DMS79 (cell line): ENCODE measurements at regions not wholly inside any gene's neighbourhood (a gene's known extent, or its start where the extent isn't known, plus 50 kb on each side); places are given as distances from the start of the nearest gene placed in this dataset.
"Not testable (repeated sequence)": the region's sequence is repeated elsewhere in the genome, so short reads cannot be mapped to it uniquely, and the experiment has no call there.

Experiments
- DNase-seq: peaks from one replicate; lab custom pipeline; 2025; lab: John Stamatoyannopoulos, UW

DNA sequence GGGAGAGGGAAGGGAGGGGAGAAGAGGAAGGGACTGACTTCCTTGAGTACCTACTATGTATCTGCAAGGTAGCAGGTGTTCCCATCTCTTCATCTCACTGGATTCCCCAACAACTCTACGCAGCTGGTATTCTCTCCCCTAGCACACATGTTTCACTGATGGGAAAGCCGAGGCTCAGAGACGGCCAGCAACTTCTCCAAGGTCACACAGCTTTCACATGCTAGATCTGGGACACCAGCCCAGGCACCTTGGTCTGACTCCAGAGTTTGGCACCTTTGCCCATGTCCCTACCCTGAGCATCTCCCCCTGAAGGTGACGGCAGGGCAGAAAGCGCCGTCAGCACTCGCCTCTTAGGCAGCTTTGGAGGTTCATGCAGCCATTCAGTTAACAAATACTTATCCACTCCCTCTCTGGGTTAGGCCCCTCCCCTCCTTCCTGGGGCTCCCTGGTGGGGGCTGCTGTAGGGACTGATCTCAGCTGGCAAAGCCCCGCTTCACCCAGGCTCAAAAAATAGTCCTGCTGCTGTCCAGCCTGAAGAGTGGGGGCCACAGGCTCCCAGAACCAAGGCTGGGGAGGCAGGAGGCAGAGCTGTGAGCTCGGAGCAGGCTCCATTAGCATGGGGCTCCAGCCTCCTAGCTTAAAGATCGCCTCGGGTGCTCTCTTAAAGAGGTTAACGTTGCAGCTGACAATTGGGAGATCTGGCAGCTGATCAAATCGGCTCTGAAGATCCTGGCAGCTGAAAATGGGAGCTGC is 79.4 kb downstream of the IGLL1 start:
- DNase-seq, result no peak

DNA sequence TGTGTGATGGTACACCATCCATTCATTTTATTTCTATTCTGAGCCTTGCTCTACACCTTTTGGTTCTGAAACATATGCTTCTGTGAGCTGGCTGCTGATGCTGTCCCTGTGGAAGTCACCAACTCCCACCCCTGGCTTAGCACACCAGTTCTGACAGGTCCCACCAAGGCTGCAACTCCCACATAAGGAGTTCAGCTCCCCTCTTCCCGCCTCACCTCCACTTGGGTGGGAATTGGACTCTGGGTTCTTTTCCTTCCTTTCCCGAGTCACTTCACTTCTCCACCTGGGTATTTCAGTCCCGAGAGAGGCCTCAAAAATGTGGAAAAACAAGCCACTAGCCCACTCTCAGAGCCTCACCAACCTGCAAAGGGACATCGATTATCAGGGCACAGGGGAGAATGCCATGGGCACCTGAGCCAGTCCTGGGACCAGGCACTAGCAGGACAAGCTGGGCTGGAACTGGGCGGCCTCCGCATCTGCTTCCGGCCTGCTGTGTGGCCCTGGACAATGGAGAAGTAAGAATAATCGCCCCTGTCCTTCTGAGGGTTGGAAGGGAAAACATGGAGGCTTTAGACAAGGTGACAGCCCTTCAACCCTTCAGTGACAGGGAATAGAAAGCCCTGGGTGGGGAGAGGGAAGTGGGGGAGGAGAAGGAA is 80.1 kb downstream of the IGLL1 start:
- DNase-seq, result no peak

DNA sequence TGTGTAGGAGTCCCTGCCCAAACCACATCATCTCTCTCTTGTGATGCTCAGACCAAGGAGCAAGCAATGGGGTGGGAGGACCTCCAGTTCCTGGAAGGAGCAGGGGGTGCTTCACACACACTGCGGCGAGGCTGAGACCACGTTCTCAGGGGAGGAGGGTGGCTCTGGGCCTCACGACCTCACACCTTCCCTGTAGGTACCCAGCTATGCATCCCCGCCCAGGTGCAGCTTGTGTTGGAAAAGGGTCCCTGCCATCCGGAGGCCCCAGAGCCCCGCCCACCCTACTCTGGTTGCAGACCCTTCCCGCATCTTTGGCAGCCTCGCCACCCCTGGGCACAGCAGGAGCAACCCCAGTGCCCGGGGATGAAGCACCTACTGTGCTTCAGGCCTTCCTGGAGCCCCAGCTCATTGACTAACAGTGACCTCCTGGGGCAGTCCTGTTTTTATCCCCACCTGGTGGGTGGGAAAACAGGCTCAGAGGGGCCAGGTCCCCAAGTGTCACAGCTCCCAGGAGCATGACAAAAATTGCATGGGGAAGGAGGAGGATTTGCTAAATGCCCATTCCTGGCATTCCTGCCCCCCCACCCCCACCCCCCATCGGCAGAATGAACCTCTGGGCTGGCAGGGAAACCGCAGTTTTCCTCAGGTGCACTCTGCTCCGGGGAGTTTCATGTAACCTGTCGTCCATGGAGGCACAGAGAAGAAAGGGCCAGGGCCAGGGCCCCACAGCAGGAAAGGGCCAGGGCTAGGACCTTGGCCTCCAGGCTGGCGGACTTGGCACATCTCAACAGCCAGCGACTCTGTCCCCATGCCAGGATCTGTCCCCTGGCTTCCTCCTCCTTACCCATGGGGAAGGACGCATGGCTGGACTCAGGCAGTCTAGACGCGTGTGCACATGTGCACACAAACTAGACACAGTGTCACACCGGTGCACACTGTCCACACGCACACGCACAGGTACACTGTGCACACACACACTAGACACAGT is 81.0 kb downstream of the IGLL1 start:
- DNase-seq, result no peak

DNA sequence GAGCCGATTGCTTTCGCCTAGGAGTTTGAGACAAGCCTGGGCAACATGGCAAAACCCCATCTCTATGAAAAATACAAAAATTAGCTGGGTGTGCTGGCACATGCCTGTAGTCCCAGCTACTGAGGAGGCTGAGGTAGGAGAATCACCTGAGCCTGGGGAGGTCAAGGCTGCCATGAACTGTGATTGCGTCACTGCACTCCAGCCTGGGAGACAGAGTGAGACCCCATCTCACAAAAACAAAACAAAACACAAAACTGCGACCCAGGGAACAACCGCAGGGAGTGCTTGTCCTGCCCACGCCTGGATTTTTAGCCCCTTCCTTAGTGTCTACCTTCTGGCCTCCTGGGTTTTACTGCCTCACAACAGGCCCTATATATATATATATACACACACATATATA is 82.2 kb downstream of the IGLL1 start:
- DNase-seq, result not testable (repeated sequence)

DNA sequence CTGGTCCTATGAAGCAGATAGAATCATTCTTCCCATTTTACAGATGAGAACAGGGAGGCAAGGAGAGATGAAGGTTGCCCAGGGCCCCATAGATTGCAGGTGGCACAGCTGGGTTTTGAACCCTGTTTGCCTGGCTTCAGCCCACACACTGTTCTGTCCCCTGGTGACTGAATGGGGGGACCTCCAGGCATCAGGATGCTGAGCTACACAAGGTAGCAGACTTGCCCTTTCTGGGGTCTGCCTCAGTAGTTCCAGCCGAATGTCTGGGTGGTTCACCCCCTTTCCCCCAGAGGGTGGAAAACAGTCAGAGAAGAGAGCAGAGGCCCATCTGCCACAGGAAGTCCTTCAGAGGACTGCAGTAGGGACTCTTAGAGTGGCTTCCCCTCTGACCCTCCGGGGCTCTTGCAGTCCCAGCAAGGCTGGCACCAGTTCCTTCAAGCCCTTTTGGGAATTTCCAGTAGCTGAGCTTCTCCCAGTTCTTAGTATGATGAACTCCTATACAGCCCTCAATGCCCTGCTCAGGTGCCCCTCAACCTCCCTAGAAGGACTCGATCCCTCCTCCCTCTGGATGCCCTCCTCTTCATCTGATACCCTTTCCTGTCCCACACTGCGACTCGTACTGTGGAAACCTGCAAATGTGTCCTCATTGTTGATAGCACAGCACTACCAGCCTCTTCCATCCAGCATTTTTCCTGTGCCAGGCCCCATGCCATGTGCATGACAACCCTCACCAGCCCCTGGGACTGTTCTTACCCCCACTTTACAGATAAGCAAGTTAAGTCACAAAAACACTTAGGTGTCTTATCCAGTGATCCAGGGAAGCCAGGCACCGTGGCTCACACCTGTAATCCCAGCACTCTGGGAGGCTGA is 82.8 kb downstream of the IGLL1 start:
- no peak for DNase-seq

DNA sequence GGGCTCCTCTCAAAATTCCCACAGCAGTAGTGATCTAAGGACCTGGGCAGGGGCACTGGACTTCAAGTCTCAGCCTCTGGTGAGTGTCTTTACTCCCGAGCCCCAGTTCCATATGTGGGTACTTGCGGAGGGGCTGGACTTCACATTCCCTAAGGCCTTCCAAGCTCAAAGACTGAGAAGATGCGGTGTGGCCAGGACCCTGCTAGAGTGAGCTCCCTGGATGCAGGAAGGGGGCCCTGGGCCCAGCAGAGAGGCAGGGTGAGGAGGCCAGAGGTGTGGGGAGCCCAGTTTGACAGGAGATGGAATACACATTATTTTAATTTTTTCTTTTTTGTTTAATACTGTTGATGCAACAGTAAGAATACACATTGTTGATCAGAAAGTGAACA is 83.7 kb downstream of the IGLL1 start:
- DNase-seq, result no peak

DNA sequence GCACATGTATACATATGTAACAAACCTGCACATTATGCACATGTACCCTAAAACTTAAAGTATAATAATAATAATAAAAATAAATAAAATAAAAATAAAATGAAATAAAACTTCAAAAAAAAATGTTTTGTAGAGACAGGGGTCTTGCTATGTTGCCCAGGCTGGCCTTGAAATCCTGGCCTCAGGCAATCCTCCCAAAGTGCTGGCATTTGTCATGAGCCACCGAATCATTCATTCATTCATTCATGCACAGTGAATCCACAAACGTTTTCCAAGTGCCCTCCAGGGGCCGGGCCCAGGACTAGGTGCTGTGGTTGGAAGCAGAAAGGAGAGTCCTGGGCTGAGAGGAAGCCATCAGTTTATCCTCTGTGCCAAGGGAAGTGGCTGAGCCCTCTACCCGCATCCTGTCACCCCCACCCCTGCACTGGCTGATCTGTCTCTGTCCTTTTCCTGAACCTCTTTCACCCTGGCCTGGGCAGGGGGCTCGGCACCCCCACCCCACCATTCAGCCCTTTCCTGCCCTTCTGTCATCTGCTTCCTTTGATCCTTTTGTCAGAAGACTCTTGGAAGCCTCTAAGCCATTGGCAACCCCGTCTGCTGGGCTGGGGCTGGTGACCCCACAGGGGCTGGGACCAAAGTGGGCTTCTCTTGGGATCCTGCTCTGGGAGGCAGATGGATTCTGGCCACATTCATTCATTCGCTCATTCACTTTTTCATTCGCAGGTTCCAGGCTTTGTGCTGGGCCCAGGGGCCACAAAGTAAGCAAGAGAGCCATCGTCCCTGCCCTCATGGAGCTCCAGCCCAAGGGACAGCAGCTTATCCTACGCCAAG is 84.3 kb downstream of the IGLL1 start:
- DNase-seq, result no peak

DNA sequence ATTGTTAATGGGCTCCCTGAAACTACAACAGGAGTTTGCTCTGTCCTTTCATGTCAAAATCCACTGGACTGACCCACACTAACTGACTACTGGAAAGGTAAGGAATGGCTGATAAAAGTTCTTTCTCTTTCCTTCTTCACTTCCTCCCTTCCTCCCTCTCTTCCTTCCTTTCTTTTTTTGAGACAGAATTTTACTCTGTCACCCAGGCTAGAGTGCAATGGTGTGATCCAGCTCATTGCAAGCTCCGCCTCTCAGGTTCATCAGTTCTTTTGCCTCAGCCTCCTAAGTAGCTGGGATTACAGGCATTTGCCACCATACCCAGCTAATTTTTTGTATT is 85.2 kb downstream of the IGLL1 start:
- no peak for DNase-seq

DNA sequence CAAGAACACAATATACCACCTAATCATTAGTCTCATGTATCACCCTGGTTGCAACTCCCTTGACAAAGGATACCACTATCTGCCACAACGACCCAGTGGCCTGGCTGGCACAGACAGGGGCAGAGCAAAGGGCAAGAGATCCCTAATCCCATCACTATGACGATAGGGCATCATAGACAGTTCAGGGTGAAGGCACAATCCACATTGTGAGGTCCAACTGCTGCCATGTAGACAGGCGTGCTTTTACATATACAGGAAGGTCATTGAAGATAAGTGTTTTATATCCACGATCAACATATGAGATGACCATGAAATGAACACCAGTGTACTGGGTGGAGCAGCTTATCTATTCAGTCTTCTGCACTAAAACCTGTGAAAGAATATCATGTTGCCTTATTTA is 94.6 kb downstream of the IGLL1 start:
- no peak for DNase-seq

DNA sequence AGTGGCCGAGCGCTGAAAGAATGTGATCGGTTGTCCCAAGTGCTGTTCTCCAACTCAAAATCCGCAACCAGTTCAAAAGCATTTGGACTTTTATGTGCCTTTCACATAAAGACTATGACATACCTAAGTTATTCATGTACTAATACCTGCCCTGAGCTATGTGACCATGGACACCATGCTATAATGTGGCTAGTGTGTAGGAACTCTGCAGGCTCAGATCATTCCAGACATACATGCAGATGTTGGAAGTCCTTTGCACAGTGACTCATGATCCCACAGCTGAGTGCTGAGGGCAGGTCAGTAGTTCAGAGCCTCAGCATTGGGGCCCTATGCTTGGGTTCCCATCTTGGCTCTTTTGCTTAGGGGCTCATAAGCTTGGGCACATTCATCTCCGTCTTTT is 95.4 kb downstream of the IGLL1 start:
- no peak for DNase-seq

DNA sequence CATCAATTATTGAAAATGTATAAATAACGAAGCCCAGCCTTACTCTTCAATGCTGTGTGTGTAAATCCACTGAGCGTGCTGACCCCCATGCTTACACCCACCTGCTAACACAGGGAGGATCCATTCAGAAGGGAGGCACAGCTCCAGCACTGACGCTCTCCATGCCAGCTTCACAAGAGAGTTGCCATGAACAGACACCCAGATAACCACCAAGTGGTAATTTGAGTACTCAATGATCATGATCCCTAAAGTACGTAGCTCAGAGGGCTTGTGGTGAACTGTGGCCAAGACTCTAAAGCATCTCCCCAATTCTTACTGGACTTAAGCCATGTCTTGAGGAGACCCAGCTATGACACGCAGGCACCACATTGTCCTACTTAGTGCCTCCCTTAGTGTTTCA is 98.7 kb downstream of the IGLL1 start:
- no peak for DNase-seq

DNA sequence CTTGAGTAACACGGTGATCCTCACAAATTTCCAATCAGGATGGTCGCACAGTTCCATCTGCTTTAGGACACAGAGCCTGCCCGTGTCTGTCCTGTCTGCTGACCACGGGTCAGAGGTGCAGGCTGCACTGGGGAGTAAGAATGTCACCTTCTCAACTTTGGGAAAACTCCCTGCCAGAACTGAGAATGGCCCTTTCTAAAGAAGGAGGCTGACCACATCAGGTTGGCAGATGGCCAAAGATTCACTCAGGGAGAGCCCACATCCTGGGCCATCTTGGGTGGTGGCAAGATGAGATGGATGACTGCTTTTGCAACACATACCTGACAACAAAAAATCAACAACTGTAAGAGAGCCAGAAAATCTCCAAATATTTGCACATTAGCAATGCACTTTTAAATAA is 101.9 kb downstream of the IGLL1 start:
- DNase-seq, result no peak

DNA sequence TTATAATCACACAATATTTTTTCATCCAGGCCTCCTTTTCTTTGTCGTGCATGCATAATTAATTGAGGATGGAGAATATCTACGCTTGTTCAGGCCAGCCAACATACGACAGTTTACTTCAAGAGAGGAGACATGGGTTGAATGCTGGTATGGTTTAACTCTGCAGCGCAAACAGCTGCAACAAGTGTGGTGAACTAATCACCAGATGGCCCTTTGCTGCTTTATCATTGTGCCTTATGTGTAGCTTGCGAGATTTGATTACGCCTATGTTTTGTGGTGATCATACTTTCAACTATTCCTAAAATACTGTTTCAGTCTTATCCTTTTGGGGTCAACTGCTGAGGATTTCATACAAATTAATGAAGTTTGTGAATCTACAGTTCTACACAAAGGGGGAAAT is 105.6 kb downstream of the IGLL1 start:
- not testable (repeated sequence) for DNase-seq

DNA sequence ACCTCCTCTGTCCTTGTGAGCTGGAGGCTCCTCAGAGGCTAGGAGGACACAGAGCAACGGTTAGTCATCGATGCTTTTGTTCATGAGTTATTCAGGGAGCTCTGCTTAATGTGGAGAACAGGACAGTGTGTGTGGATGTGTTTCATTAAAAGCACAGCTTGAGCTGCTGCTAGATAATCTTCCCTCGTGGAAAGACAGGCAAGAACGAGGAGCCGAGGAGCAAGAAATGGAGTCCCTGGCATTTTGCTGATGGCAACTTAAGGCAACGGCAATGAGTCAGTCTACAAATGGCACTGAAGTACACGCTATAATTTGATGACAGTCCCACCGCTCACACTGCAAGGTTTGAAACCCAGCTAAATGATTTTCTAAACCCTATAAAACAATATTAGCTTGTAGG is 106.2 kb downstream of the IGLL1 start:
- no peak for DNase-seq

DNA sequence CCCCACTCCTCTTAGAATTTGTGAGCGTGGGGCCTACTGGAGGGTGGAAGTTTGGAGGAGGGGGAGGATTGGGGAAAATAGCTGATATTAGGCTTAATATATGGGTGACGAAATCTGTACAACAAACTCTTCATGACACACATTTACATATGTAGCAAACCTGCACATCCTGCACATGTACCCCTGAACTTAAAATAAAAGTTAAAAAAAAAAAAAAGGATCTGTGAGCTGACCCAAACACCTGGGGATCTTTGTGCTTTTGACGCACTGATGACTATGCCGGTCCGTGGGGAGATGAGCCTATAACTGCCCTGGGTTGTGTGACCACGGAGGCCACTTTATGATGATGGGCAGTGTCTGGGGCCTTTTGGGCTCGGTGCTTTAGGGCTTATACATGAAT is 107.7 kb downstream of the IGLL1 start:
- DNase-seq, result not testable (repeated sequence)

DNA sequence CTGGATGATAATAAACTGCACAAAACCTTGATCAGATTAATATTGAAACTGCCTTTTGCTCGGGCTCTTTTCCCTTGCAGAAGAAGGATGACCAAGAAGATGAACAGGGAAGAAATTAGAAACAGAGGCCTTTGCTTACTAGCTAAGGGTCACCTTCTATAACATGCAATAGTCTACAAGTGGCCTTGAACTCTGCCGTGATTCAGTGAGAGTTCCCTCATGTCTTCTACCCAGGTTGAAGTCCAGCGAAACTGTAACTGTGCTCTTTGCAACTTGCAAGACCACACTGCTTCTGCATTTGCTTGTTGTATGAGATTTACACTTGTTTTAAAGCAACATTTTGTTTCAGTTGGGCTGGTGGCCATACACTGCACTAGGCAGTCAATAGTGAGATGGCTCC is 108.4 kb downstream of the IGLL1 start:
- no peak for DNase-seq

DNA sequence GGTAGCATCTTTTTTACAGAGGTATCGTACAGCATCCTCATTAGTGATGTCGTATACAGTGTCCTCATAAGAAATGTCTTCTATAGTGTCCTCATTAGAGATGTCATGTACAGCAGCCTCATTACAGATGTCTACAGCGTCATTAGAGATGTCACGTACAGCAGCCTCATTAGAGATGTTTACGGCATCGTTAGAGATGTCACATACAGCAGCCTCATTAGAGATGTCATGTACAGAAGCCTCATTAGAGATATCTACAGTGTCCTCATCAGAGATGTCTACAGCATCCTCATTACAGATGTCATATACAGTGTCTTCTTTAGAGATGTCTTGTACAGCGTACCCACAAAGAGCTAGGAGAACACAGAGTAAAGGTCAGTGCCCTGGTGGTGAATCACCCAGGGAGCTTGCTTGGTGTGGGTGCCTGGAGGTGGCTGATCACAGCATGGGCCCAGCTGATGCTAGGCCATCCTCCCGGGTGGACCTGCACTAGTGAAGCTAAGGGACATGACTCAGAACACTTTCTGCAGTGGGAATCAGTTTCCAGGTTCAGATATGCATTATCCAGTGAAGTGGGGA is 109.2 kb downstream of the IGLL1 start:
- DNase-seq, result no peak

DNA sequence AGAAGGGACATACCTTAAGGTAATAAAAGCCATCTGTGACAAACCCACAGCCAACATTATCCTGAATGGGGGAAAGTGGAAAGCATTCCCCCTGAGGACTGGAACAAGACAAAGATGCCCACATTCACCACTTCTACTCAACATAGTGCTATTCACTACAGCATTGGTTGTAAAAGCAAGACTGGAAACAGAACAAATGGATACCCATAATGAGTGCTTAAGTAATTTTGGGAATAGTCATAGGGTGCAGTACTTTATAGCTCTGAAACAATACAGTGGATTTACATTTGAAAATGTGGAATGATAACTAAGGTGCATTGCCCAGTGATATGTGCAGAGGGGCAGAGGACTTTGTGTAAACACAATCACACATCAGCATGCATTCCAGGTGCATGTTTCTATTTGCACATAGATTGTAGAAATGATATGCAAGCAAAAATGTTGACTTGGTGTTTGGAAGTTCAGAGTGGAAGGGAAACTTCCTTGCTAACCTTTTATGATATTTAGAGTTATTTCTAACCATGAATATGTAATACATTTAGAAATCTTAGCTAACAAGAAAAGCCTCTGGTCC is 112.3 kb downstream of the IGLL1 start:
- DNase-seq, result no peak

DNA sequence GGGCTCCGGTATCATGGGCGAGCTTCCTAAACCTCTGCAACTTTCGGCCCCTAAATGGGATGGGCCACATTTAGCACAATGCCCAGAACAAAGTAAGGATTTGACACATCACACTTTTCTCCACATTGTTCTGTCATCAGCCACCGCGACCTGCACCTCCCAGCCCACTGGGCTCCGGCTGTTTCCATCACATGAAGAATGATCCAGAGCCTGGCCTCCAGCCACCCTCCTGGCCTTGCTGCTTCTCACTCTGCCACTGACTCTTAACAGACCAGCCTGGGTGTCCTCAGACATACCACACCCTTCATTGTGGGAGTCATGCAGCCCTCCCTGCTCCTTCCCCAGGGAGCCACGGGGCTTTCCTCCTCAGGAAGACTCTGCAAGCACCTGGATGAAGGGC is 113.7 kb downstream of the IGLL1 start:
- DNase-seq, result no peak

DNA sequence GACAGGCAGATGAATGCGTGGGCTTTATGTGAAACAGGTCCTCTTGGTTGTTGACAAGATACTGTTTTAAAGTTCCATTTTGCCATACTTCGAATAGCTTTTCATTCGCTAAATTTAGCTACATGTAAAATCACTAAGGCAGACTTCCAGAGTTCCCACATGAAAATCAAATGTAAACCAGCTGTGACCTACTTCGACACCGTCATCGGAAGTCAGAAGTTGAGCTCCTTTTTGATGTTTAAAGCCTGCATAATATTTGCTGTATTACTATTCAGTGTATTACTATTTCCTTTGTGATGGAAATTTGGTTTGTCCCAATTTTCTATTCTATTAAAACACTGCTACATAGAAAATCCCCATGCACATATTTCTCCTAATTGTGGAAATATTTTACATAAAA is 115.3 kb downstream of the IGLL1 start:
- not testable (repeated sequence) for DNase-seq
